ENCODE measurements at regions not wholly inside any gene's neighbourhood (a gene's known extent, or its start where the extent isn't known, plus 50 kb on each side); places are given as distances from the start of the nearest gene placed in this dataset.

DNA sequence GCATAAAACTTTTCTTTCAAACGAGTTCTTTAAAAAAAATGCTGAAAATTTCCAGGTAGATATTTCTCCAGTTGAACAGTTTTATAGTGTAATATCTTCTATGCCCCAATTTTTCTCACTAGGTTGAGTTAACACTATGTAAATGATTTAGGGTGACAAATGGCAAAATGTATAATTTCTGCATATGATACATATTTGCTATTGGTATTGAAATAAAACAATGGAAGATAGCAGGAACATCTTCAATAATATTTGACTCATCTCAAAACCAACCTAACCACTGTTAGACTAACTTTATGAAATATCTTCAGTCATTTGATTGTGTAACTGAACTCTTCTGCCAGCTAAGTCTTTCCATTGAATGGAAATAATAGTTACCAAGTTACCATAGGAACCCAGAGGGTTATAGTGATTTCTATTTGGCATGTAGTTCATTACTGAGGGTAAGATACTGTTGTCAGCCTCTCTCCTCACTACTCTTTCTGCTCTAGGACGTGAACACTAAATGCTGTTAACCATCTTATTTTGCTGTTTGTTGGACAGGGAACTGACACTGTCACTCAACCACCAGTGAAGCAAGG lies 824.7 kb upstream of the NECTIN3 start (continued):
- TF ChIP-seq IFI16 (CRISPR knock-in tag; IDR thresholded peaks at IDR 0.05): no peak

DNA sequence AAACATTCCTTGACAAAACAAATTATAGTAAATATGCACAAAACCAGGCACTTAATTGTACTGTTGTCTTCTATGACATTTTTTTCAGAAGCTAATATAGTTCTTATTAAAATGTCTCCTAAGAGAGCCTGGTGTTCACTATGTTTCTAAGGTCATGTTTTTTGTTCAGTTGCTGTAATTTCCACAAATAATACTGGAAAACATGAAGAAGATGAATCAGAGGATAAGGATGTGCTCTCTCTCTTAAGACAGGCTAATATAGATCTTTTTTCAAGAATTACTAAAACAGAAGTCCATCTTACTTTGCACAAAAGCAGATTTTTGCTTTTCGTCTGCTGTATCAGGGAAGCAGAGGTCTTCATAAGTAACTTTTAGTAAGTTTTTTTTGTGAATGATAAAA lies 823.0 kb upstream of the NECTIN3 start:
- in situ Hi-C loops (cut with MboI): no loop called here
- ATAC-seq: no peak
- no peak overlapping the region for H2AFZ ChIP-seq (ENCODE audit: low read depth, low read length)
- CTCF ChIA-PET (ENCODE audit: low intra/inter-chr PET ratio): no interaction called here
- no peaks in the 10 kb centered on the region for H3K4me1 ChIP-seq (replicated peaks in 1 of 2; ENCODE audit: control insufficient read depth in 2 of 2, insufficient read depth in 2 of 2, low read length in 2 of 2)
- H3K9me3 ChIP-seq (replicated peaks; ENCODE audit: control insufficient read depth, insufficient read depth, low read depth, low read length): no peaks in the 10 kb centered on the region
- intact Hi-C loops (cut with micrococcal nuclease): no loop called here
- DNase-seq (ENCODE audit: extremely low read depth in 1 of 4, low spot score in 3 of 4): no peak
- POLR2A ChIA-PET: no interaction called here
- no TSS peak for BruUV-seq (replicated peaks)
- H3K9ac ChIP-seq (ENCODE audit: insufficient read depth in 1 of 2, low read depth in 2 of 2, low read length in 2 of 2): no peak overlapping the region
- 13% methylated on average over 1 of the region's 1 CpG for WGBS (ENCODE audit: insufficient coverage, low coverage, missing lambda C conversion rate)
- H3K79me2 ChIP-seq (ENCODE audit: control insufficient read depth, insufficient read depth, low read length): no peaks in the 10 kb centered on the region
- H3K4me3 ChIP-seq: no peak overlapping the region
- no peak overlapping the region for H3K27ac ChIP-seq (ENCODE audit: extremely low read depth, low read depth, low read length)
- no peaks in the 10 kb centered on the region for H3K27me3 ChIP-seq (ENCODE audit: control insufficient read depth in 2 of 2, insufficient read depth in 2 of 2, low read length in 2 of 2)
- FAIRE-seq: no peak
- no peaks in the 10 kb centered on the region for H4K20me1 ChIP-seq (replicated peaks; ENCODE audit: control insufficient read depth, insufficient read depth, low read length)
- H3K9me1 ChIP-seq (ENCODE audit: control insufficient read depth, insufficient read depth, low read length): no peaks in the 10 kb centered on the region
- no peaks in the 10 kb centered on the region for H3K36me3 ChIP-seq (ENCODE audit: control insufficient read depth, insufficient read depth, low read length)
- no peak overlapping the region for H3K4me2 ChIP-seq (ENCODE audit: insufficient read depth, low read length)
- TF ChIP-seq GTF2A2 (tag; IDR thresholded peaks at IDR 0.05): no peak
- TF ChIP-seq, protein P1, sequence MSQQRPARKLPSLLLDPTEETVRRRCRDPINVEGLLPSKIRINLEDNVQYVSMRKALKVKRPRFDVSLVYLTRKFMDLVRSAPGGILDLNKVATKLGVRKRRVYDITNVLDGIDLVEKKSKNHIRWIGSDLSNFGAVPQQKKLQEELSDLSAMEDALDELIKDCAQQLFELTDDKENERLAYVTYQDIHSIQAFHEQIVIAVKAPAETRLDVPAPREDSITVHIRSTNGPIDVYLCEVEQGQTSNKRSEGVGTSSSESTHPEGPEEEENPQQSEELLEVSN (IDR thresholded peaks at IDR 0.05; ENCODE audit: borderline replicate concordance in 1 of 2, extremely low read depth in 1 of 2, insufficient read depth in 1 of 2, insufficient read length in 1 of 2, low read depth in 1 of 2, low read length in 1 of 2, poor library complexity in 1 of 2, severe bottlenecking in 1 of 2): no peak
- TF ChIP-seq, protein P2, sequence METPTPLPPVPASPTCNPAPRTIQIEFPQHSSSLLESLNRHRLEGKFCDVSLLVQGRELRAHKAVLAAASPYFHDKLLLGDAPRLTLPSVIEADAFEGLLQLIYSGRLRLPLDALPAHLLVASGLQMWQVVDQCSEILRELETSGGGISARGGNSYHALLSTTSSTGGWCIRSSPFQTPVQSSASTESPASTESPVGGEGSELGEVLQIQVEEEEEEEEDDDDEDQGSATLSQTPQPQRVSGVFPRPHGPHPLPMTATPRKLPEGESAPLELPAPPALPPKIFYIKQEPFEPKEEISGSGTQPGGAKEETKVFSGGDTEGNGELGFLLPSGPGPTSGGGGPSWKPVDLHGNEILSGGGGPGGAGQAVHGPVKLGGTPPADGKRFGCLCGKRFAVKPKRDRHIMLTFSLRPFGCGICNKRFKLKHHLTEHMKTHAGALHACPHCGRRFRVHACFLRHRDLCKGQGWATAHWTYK (CRISPR knock-in tag; IDR thresholded peaks at IDR 0.05): no peak
- TF ChIP-seq, protein P3, sequence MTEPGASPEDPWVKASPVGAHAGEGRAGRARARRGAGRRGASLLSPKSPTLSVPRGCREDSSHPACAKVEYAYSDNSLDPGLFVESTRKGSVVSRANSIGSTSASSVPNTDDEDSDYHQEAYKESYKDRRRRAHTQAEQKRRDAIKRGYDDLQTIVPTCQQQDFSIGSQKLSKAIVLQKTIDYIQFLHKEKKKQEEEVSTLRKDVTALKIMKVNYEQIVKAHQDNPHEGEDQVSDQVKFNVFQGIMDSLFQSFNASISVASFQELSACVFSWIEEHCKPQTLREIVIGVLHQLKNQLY (CRISPR knock-in tag; conservative IDR thresholded peaks at IDR 0.05): no peak
- TF ChIP-seq, protein P4, sequence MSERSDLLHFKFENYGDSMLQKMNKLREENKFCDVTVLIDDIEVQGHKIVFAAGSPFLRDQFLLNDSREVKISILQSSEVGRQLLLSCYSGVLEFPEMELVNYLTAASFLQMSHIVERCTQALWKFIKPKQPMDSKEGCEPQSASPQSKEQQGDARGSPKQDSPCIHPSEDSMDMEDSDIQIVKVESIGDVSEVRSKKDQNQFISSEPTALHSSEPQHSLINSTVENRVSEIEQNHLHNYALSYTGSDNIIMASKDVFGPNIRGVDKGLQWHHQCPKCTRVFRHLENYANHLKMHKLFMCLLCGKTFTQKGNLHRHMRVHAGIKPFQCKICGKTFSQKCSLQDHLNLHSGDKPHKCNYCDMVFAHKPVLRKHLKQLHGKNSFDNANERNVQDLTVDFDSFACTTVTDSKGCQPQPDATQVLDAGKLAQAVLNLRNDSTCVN (CRISPR knock-in tag; IDR thresholded peaks at IDR 0.05): no peak
- TF ChIP-seq, protein P5, sequence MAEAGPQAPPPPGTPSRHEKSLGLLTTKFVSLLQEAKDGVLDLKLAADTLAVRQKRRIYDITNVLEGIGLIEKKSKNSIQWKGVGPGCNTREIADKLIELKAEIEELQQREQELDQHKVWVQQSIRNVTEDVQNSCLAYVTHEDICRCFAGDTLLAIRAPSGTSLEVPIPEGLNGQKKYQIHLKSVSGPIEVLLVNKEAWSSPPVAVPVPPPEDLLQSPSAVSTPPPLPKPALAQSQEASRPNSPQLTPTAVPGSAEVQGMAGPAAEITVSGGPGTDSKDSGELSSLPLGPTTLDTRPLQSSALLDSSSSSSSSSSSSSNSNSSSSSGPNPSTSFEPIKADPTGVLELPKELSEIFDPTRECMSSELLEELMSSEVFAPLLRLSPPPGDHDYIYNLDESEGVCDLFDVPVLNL (CRISPR knock-in tag; IDR thresholded peaks at IDR 0.05; ENCODE audit: low read depth): no peak
- TF ChIP-seq, protein P6, sequence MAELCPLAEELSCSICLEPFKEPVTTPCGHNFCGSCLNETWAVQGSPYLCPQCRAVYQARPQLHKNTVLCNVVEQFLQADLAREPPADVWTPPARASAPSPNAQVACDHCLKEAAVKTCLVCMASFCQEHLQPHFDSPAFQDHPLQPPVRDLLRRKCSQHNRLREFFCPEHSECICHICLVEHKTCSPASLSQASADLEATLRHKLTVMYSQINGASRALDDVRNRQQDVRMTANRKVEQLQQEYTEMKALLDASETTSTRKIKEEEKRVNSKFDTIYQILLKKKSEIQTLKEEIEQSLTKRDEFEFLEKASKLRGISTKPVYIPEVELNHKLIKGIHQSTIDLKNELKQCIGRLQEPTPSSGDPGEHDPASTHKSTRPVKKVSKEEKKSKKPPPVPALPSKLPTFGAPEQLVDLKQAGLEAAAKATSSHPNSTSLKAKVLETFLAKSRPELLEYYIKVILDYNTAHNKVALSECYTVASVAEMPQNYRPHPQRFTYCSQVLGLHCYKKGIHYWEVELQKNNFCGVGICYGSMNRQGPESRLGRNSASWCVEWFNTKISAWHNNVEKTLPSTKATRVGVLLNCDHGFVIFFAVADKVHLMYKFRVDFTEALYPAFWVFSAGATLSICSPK (IDR thresholded peaks at IDR 0.05; ENCODE audit: borderline replicate concordance): no peak
- TF ChIP-seq, protein P7, sequence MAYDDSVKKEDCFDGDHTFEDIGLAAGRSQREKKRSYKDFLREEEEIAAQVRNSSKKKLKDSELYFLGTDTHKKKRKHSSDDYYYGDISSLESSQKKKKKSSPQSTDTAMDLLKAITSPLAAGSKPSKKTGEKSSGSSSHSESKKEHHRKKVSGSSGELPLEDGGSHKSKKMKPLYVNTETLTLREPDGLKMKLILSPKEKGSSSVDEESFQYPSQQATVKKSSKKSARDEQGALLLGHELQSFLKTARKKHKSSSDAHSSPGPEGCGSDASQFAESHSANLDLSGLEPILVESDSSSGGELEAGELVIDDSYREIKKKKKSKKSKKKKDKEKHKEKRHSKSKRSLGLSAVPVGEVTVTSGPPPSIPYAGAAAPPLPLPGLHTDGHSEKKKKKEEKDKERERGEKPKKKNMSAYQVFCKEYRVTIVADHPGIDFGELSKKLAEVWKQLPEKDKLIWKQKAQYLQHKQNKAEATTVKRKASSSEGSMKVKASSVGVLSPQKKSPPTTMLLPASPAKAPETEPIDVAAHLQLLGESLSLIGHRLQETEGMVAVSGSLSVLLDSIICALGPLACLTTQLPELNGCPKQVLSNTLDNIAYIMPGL (CRISPR knock-in tag; IDR thresholded peaks at IDR 0.05): no peak

Measured in K562 (cell line).